CD4-positive, alpha-beta T cell treated with Interleukin-12 subunit alpha and Interleukin-12 subunit beta, for 1 hour (primary cell): ENCODE measurements at regions not wholly inside any gene's neighbourhood (a gene's known extent, or its start where the extent isn't known, plus 50 kb on each side); places are given as distances from the start of the nearest gene placed in this dataset.

Experiments used
- DNase-seq: peaks from one replicate; pipeline ENCODE4 v3.0.0-alpha.2; 2020

GRCh38 chr11:123301696-123302400, 106.8 kb upstream of the CLMP start:
- DNase-seq = peak; percentile 71

DNA sequence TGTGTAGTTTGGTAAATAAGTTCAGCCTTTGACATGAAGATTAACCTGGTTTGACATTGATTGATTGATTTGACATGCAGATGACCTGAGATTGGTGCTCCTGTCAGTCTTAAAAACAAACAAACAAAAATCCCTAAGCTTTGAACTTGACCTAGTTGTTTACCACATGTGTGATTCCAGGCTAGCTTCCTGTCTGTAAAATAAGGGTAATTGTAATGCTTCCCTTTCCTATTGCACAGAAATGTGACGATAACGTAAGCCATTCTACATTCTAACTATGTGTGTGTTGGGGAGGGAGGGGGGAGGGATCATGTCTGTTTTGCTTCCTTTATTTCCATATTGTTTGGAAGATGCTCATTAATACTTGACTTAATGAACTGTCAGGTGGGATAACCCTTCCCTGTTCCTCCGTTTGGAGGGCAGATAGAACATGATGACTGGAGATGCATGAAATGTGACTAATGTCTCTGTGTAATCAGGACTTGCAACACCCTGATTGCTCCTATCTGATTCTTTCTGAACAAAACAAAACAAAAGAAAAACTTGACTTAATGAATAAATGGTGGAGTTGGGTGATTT, 106.1 kb upstream of the CLMP start:
- peak; percentile 12 for DNase-seq

- DNase-seq = no peak
These were observed 104.7 kb upstream of the CLMP start for GRCh38 chr11:123299721-123300120.

DNA sequence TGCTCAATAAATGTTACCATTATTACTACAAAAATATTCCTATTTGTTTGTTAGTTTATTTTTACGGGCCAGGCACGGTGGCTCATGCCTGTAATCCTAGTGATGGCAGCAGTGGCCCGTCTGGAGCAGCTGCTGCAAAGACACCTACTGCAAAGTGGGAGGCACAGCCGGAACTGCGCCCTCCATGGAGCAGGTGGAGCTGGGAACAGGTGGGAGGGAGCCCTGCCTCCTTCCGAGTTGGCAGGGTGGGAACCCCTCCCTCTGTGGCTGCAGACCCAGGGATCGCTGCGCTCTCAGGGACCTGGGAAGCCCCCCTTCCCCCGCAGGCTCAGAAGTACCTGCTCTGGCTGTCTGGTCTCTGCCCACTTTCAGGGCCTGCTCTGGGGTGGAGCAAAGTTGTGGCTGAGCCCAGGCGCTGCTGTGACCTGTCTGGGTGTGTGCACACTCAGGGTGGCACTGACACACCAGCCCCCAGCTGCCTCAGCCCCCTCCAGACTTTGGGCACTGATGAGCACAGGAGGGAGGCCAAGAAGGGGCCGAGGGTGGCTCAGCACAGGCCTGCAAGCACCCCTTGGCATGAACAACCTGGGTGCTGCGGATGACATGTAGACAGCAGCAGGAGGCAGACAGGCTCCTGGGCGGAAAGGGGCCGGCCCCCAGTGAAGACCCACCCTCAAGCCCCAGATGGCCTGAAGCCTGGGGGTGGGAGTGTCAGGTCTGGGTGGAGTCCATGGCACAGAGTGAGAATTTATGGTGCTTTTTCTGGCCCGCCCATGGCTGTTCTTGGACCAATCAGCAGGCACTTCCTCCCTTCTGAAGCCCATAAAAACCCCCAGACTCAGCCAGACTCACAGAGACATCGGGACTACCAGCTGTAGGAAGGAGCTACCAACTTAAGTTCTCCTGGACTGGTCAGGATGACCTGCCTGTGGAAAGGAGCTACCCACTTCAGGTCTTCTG, 103.7 kb upstream of the CLMP start:
- DNase-seq = no peak

- DNase-seq = no peak
These were observed 97.6 kb upstream of the CLMP start for GRCh38 chr11:123292647-123293046.

DNA sequence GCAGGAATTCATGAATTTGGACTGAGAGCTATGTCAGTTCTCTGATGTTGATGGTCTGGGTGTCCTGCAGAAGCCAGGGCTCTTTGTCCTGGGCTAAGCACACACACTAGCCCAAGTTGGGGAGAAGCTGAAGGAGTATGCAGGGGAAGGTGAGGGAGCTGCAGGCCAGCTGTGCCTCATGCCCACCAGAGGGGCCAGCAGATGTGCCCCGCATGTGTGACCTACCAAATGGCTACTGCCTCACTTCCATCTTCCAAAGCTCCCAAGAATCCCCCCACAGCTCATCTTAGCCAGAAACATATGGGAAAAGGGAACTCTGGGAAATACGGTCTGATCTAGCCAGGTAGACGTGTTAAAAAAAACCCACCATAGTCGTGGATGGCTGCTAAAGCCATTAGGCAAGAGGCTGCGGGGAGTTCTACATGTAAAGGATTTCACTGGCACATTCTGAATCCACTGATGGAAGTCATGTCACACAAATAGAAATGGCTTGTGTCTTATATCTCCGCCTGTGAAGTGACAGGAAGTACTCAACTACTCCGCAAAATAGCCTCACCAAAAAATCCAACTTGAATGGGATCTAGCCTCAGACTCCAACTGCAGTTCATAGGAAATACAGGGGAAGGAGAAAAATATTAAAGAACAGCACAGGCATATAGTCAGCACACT, 96.3 kb upstream of the CLMP start:
- no peak for DNase-seq

DNA sequence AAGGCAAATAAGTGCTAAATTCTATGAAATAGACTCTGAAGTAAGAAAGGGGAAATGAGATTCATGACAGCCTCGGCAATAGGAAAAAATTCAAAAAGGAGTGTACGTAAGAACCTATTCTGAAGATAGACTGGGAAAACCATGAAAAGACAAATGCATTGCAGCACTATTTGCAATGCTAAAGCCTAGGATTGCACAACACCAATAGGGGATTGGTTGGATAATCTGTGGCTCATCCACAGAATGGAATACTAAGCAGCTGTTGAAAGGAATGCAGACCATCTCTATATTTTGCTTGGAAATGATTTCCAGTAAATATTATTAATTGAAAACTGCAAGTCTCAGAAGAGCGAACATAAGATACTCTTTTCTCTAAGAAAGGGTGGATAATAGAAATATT, 91.7 kb upstream of the CLMP start:
- no peak for DNase-seq

DNA sequence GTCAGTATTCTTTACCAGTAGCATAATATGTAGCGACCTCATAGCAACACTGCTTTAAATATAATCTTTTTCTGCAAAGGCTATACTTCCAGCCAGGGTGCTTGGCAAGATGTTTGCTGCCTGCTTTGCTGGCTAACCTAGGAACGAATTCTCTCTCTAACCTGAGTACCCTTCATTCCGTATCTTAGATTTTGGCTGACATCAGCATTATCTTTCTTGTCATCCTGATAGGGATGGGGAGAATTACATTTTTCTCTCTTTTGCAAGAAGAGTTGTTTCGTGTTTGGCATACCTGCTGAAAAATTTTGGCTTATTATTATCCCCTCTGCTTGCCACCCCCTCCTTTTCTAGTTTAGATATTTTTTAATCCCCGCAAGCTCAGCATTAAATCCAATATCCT, 91.2 kb upstream of the CLMP start:
- no peak for DNase-seq

- no peak for DNase-seq
These were observed 89.4 kb upstream of the CLMP start for GRCh38 chr11:123284454-123284853.

DNA sequence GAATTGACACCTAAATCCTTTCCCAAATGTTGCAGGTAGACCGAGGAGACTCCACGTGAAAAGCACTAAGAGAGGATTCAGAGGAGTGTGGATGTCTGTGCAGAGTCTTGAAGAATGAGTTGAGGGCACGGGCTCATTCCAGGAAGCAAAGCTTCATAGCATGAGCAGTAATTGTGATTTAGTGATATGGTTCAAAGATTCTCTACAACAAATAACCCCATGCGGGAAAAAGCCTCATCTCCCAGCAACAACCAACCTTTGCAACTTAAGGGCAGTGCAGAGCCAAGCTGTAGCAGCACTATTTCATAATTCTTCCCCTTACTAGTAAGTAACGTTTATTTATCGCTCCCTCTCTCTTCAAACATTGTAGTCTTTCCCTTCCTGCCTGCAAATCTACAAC, 87.5 kb upstream of the CLMP start:
- DNase-seq = no peak

DNA sequence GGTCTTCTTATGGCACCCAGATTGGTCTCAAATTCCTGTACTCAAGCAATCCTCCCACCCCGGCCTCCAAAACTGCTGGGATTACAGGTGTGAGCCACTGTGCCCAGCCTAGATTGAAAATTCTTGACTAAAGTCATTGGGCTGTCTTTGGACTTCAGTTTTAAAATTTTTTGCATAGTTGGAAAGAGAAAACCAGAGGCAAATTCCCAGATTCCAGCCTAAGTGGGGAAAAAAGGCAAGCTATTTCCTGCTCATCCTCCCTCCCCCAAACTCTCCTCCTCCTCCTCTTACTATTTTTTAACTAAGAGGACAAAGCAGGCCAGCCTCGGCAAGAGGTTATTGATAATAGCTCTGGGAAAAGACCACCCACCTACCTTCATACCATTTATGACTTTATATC, 78.6 kb upstream of the CLMP start:
- no peak for DNase-seq

GRCh38 chr11:123272565-123272964, 77.5 kb upstream of the CLMP start:
- no peak for DNase-seq

GRCh38 chr11:123268156-123268555, 73.1 kb upstream of the CLMP start:
- DNase-seq = no peak

GRCh38 chr11:123265951-123266350, 70.9 kb upstream of the CLMP start:
- no peak for DNase-seq

DNA sequence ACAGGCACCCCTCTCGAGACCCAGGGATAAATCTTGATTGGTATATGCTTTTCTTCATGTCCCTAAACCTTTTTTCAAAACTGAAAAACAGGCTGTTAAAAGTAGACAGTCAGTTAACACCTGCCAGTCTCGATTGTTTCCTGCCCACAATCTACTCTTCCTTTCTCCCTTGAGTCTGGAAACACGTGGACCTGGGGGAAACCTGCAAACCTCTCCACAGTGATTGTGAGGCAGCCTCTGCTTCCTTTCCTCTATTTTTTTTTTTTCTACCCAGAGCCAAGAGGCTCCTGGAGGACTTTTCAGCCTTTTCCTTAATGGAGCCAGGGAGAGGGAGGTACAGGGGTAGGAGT, 69.4 kb upstream of the CLMP start:
- no peak for DNase-seq

GRCh38 chr11:123261345-123262106, 66.5 kb upstream of the CLMP start:
- peak; percentile 58 for DNase-seq

DNA sequence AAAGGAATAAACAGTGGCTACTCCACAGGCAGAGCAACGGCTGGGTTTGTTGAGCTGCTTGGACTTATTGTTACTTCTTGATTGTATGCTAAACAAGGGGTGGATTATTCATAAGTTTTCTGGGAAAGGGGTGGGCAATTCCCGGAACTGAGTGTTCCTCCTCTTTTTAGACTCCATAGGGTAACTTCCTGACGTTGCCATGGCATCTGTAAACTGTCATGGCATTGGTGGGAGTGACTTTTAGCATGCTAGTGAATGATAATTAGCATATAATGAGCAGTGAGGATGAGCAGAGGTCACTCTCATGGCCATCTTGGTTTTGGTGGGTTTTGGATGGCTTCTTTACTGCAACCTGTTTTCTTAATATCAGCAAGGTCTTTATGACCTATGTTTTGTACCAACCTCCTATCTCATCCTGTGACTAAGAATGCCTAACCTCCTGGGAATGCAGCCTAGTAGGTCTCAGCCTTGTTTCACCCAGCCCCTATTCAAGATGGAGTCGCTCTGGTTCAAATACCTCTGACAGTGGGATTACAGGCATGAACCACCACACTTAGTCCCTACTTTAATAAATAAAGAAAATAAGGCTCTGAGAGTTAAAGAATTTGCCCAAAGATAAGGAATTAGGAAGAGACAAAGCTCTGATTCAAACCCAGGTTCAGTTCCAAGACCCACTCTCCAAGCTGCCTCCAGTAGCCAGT, 65.6 kb upstream of the CLMP start:
- DNase-seq = no peak

- no peak for DNase-seq
These were observed 63.8 kb upstream of the CLMP start for GRCh38 chr11:123258877-123259276.

GRCh38 chr11:123257370-123257769, 62.3 kb upstream of the CLMP start:
- DNase-seq = no peak

GRCh38 chr11:123255909-123256308, 60.9 kb upstream of the CLMP start:
- no peak for DNase-seq

GRCh38 chr11:123254357-123254756, 59.3 kb upstream of the CLMP start:
- DNase-seq = no peak

DNA sequence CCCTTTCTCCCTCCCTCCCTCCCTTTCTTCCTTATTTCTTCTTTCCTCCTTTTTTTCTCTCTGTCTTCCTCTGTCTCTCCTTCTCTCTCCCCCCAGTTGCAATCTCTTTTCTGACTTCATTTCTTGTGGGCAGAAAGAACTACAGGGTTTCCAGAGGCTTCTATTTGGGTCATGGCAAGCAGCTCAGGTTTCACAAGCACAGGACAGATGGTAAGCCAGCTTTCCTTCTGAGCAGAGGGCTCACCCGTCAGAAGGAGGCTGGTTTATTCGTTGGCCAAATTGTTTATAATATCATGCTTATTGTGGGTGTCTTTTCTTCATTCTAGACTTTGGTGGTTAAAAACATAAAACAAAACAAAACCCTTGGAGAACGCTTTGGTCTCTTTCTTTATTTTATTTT, 58.9 kb upstream of the CLMP start:
- no peak for DNase-seq
